ENCODE measurements at regions not wholly inside any gene's neighbourhood (a gene's known extent, or its start where the extent isn't known, plus 50 kb on each side); places are given as distances from the start of the nearest gene placed in this dataset.

DNA sequence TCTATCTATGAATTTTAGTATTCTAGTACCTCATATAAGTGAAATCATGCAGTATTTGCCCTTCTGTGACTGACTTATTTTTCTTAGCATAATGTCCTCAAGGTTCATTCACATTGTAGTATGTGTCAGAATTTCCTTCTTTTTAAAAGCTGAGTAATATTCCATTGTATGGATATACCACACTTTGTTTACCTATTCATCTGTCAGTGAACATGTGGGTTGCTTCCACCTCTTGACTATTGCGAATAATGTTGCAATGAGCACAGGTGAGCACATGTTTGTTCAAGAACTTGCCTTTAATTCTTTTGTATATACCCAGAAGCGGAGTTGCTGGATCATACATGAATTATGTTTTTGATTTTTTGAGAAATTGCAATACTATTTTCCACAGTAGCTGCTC lies 187.4 kb upstream of the RBMS1 start:
- H3K9me3 Mint-ChIP-seq, result peaks cover 0 to 10% (median 3%) of the 10 kb centered on the region in 7 donors
- H3K27me3 Mint-ChIP-seq, result peaks cover 0 to 8% (median 7%) of the 10 kb centered on the region in 3 donors
- DNase-seq (no peak), ATAC-seq (ENCODE audit: low read depth in 2 of 2) (no peak)
- H3K4me1 Mint-ChIP-seq, result no peaks in the 10 kb centered on the region
- no peaks in the 10 kb centered on the region for H3K36me3 Mint-ChIP-seq
- no peak overlapping the region for H3K27ac Mint-ChIP-seq
- H3K4me3 Mint-ChIP-seq, result no peak overlapping the region

GRCh38 chr2:160683206-160683605 lies 189.6 kb upstream of the RBMS1 start:
- H3K36me3 Mint-ChIP-seq, result no peaks in the 10 kb centered on the region
- no peaks in the 10 kb centered on the region for H3K4me1 Mint-ChIP-seq
- ATAC-seq (ENCODE audit: low read depth in 2 of 2) (no peak), DNase-seq (no peak)
- H3K4me3 Mint-ChIP-seq, result no peak overlapping the region
- H3K9me3 Mint-ChIP-seq, result peaks cover 0 to 10% (median 3%) of the 10 kb centered on the region in 7 donors
- peaks cover 0 to 8% (median 7%) of the 10 kb centered on the region in 3 donors for H3K27me3 Mint-ChIP-seq
- H3K27ac Mint-ChIP-seq, result no peak overlapping the region

- no peak overlapping the region for H3K27ac Mint-ChIP-seq
- H3K27me3 Mint-ChIP-seq, result peaks cover 0 to 8% (median 7%) of the 10 kb centered on the region in 3 donors
Measured at GRCh38 chr2:160687629-160688028, 194.0 kb upstream of the RBMS1 start.

DNA sequence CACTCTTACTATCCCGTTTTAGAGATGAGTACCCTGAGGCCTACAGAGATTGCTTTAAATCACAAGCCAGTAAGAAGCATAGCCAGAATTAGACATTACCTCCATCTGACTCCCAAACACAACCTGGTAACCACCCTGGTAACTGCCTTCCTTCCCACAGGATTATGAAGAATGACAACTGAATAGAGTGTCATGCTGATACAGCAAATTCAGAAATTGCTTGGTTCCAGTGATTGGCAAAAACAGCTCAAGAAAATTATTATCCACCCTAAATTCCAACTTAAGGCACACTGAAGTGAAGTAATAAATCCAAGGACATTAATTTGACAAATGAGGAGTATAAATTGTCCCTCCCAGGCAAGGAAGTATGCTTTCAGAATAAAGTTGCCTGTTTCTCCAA lies 195.8 kb upstream of the RBMS1 start:
- H3K36me3 Mint-ChIP-seq, result no peaks in the 10 kb centered on the region

More at GRCh38 chr2:160687629-160688028, 194.0 kb upstream of the RBMS1 start:
- no peaks in the 10 kb centered on the region for H3K4me1 Mint-ChIP-seq
- H3K36me3 Mint-ChIP-seq, result no peaks in the 10 kb centered on the region
- H3K9me3 Mint-ChIP-seq, result no peaks in the 10 kb centered on the region
- DNase-seq (no peak), ATAC-seq (ENCODE audit: low read depth in 2 of 2) (no peak)
- no peak overlapping the region for H3K4me3 Mint-ChIP-seq

GRCh38 chr2:160694221-160694620 lies 200.6 kb upstream of the RBMS1 start:
- no peaks in the 10 kb centered on the region for H3K9me3 Mint-ChIP-seq
- peak overlapping the region in 1 of 6 donors; percentile 70 for H3K27ac Mint-ChIP-seq
- ATAC-seq (ENCODE audit: low read depth in 2 of 2) (no peak), DNase-seq (no peak)
- H3K4me1 Mint-ChIP-seq, result no peaks in the 10 kb centered on the region
- H3K36me3 Mint-ChIP-seq, result no peaks in the 10 kb centered on the region
- H3K27me3 Mint-ChIP-seq, result peaks cover 0 to 5% (median 0%) of the 10 kb centered on the region in 3 donors
- no peak overlapping the region for H3K4me3 Mint-ChIP-seq

More for the DNA sequence above, 195.8 kb upstream of the RBMS1 start:
- Mint-ChIP-seq H3K4me1 (no peaks in the 10 kb centered on the region), H3K9me3 (no peaks in the 10 kb centered on the region), H3K4me3 (no peak overlapping the region), H3K27ac (no peak overlapping the region), H3K27me3 (peaks cover 0 to 3% (median 0%) of the 10 kb centered on the region in 3 donors)
- ATAC-seq (ENCODE audit: low read depth in 2 of 2), result no peak
- DNase-seq, result no peak

GRCh38 chr2:160694631-160695030 lies 201.0 kb upstream of the RBMS1 start:
- Mint-ChIP-seq H3K36me3 (no peaks in the 10 kb centered on the region), H3K4me1 (no peaks in the 10 kb centered on the region), H3K4me3 (no peak overlapping the region), H3K27ac (no peak overlapping the region), H3K9me3 (no peaks in the 10 kb centered on the region), H3K27me3 (peaks cover 0 to 5% (median 0%) of the 10 kb centered on the region in 3 donors)
- ATAC-seq (ENCODE audit: low read depth in 2 of 2) (no peak), DNase-seq (no peak)

GRCh38 chr2:160695402-160696086 lies 201.9 kb upstream of the RBMS1 start:
- Mint-ChIP-seq H3K4me1 (no peaks in the 10 kb centered on the region), H3K36me3 (no peaks in the 10 kb centered on the region), H3K27ac (no peak overlapping the region), H3K27me3 (peaks cover 0 to 5% (median 0%) of the 10 kb centered on the region in 3 donors), H3K4me3 (no peak overlapping the region), H3K9me3 (no peaks in the 10 kb centered on the region)
- DNase-seq (no peak), ATAC-seq (ENCODE audit: low read depth in 2 of 2) (no peak)

GRCh38 chr2:160696087-160696452 lies 202.5 kb upstream of the RBMS1 start:
- Mint-ChIP-seq H3K36me3 (no peaks in the 10 kb centered on the region), H3K4me3 (no peak overlapping the region), H3K9me3 (no peaks in the 10 kb centered on the region), H3K4me1 (no peaks in the 10 kb centered on the region), H3K27ac (no peak overlapping the region), H3K27me3 (peaks cover 0 to 5% (median 0%) of the 10 kb centered on the region in 3 donors)
- DNase-seq (no peak), ATAC-seq (ENCODE audit: low read depth in 2 of 2) (no peak)

- no peak for ATAC-seq (ENCODE audit: low read depth in 2 of 2)
Measured at GRCh38 chr2:160697817-160698216, 204.2 kb upstream of the RBMS1 start.

DNA sequence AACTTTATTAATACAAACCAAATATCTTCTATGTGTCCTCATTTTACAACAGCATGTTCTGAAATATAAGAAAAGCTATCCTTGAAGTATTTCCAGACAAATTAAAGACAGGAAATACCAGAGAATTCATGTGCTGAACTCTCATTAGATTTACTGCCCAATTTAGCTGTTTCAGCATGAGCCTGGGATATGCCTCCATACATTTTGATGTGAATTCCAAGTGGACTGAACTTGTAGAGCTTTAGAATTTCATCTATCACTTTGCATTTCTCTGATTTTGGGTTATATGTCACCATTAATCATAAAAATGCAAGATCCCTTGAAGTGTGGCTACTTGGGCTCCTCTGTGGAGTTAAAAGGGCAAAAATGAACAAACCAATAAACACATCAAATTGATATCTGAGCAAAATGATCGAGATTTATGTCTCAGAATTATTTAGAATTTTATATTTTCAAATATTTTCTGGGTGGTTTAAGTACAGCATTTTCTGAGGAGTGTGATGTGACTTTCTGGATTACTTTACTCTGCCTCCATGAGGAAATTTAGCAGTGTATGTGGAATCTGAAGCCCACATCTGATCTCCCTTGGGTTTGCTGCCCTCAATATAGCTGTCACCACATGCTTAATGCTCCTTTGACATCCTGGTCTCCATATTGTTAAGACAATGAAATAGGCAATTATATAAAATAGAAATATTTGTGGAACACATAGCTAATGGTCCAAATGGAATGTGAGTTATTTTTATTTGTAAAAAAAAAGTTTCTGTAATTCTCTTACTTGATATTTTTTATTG lies 206.6 kb upstream of the RBMS1 start:
- no peaks in the 10 kb centered on the region for H3K36me3 Mint-ChIP-seq
- H3K27me3 Mint-ChIP-seq, result peaks cover 0 to 5% (median 0%) of the 10 kb centered on the region in 3 donors
- H3K27ac Mint-ChIP-seq, result no peak overlapping the region
- H3K4me1 Mint-ChIP-seq, result peaks cover 14 to 18% (median 16%) of the 10 kb centered on the region in 3 donors
- no peaks in the 10 kb centered on the region for H3K9me3 Mint-ChIP-seq
- DNase-seq (no peak), ATAC-seq (ENCODE audit: low read depth in 2 of 2) (no peak)
- H3K4me3 Mint-ChIP-seq, result no peak overlapping the region

More at GRCh38 chr2:160697817-160698216, 204.2 kb upstream of the RBMS1 start:
- H3K27me3 Mint-ChIP-seq, result peaks cover 0 to 5% (median 0%) of the 10 kb centered on the region in 3 donors
- DNase-seq, result no peak
- no peak overlapping the region for H3K27ac Mint-ChIP-seq
- H3K4me3 Mint-ChIP-seq, result no peak overlapping the region
- H3K36me3 Mint-ChIP-seq, result no peaks in the 10 kb centered on the region
- no peaks in the 10 kb centered on the region for H3K9me3 Mint-ChIP-seq
- H3K4me1 Mint-ChIP-seq, result no peaks in the 10 kb centered on the region

DNA sequence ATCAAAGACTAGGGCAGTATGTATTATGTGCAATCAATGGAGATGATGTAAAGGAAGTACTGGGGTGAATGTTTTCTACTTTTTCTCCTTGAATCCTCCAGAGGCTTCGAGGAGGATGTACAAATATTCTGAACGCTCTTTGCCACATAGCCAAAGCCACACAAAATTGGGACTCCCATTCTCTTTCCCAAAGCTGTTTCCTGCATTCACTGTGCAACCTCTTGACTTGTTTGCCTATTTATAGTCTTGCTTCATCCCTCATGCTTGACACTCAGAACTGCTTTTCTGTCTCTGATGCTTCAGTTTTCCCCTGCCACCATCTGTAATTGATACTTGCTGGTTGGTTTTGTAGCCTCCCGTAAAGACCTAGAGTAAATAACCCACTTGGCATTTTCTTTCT lies 208.2 kb upstream of the RBMS1 start:
- DNase-seq (no peak), ATAC-seq (ENCODE audit: low read depth in 2 of 2) (no peak)
- H3K27ac Mint-ChIP-seq, result peak overlapping the region in 1 of 6 donors; percentile 29
- no peaks in the 10 kb centered on the region for H3K9me3 Mint-ChIP-seq
- H3K4me3 Mint-ChIP-seq, result no peak overlapping the region
- H3K4me1 Mint-ChIP-seq, result peaks cover 14 to 20% (median 16%) of the 10 kb centered on the region in 3 donors
- no peaks in the 10 kb centered on the region for H3K36me3 Mint-ChIP-seq
- H3K27me3 Mint-ChIP-seq, result peaks cover 0 to 5% (median 0%) of the 10 kb centered on the region in 3 donors

DNA sequence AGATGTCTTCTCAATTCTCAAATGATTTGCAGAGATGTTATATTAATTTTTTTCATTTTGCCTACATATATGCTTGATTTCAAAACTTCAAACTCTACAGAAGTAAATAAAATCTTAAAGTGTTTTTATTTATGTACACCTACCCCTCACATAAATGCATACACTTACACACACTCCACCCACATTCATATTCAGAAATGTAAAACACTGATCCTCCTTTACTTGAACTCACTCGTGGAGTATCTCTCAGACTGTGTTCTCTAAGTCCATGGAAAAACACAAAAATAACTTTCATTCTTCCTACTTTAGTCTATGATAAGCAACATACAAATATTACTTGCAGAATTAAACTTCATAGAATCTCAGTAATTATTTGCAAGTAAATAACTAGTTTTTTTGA lies 209.1 kb upstream of the RBMS1 start:
- Mint-ChIP-seq H3K9me3 (peaks cover 0 to 9% (median 0%) of the 10 kb centered on the region in 7 donors), H3K4me3 (no peak overlapping the region), H3K4me1 (peaks cover 14 to 20% (median 16%) of the 10 kb centered on the region in 3 donors), H3K27ac (no peak overlapping the region), H3K36me3 (no peaks in the 10 kb centered on the region), H3K27me3 (no peaks in the 10 kb centered on the region)
- DNase-seq (no peak), ATAC-seq (ENCODE audit: low read depth in 2 of 2) (no peak)

DNA sequence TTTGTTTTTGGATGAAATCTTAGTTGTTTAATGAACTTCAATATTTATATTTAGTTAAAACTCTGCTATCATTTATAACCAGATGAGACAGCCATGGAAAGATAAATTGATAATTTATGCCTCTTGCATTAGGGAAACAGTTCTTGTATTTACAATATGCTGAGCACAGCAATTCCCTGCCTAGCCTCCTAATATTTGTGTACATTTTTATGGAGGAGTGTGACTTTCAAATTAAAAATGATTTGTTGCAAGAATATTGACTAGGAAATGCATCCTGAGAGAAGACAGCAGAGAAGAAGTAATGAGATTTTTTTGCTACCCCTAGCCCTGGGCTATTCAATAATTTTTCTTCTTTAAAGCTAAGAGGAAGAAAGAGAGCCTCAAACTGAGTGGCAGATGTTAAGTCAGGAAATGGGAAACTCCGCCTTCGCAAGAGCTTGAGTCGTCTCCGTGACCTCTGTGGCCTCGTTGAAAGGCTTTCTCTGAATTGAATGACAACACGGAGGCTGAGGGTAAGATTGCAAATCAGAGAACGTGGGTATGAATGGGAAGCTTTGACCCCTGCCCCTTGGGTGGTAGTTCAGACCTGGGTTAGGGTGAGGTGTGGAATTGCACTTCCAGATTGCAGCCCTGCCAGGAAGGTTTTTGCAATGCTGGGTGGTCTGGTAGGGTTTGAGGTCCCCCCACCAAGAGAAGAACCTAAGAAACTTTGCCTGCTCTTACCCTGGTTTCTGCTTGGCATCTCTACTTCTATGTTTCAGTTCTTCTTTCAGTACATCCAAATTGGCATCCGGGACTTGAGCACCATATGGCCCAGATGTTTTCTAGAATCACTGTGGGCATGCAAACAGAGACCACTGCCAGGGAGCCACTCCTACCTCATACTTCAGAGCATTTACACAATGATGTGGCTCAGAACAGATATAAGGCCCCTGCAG lies 210.3 kb upstream of the RBMS1 start:
- DNase-seq (peak; percentile 9), ATAC-seq (ENCODE audit: low read depth in 2 of 2) (peak; percentile 88 to 89)
- H3K36me3 Mint-ChIP-seq, result no peaks in the 10 kb centered on the region
- peak overlapping the region in 7 of 8 donors; percentile 32 to 82 (median 55) for H3K4me3 Mint-ChIP-seq
- H3K4me1 Mint-ChIP-seq, result peaks cover 14 to 20% (median 16%) of the 10 kb centered on the region in 3 donors
- H3K9me3 Mint-ChIP-seq, result peaks cover 0 to 12% (median 1%) of the 10 kb centered on the region in 7 donors
- no peaks in the 10 kb centered on the region for H3K27me3 Mint-ChIP-seq
- H3K27ac Mint-ChIP-seq, result peak overlapping the region; percentile 4 to 87 (median 63)
